ENCODE measurements at regions not wholly inside any gene's neighbourhood (a gene's known extent, or its start where the extent isn't known, plus 50 kb on each side); places are given as distances from the start of the nearest gene placed in this dataset.

GRCh38 chr5:82808960-82809359, 268.2 kb downstream of the TMEM167A start:
- Histone ChIP-seq H3K4me3 (no peak overlapping the region), H3K36me3 (no peaks in the 10 kb centered on the region), H3K4me1 (ENCODE audit: low read depth) (peaks cover 10% of the 10 kb centered on the region), H3K27ac (no peak overlapping the region), H3K27me3 (no peaks in the 10 kb centered on the region), H3K9me3 (ENCODE audit: low read depth) (no peaks in the 10 kb centered on the region)
- no peak for TF ChIP-seq CTCF (IDR thresholded peaks at IDR 0.05; ENCODE audit: low read depth, low read length)
- DNase-seq (ENCODE audit: low read depth in 1 of 2, low spot score in 1 of 2), result peak in 1 of 2 donors; percentile 26

GRCh38 chr5:82807021-82807420, 270.2 kb downstream of the TMEM167A start:
- Histone ChIP-seq H3K27me3 (no peaks in the 10 kb centered on the region), H3K27ac (no peak overlapping the region), H3K36me3 (no peaks in the 10 kb centered on the region), H3K4me1 (ENCODE audit: low read depth) (peaks cover 6% of the 10 kb centered on the region), H3K9me3 (ENCODE audit: low read depth) (no peaks in the 10 kb centered on the region), H3K4me3 (no peak overlapping the region)
- no peak for TF ChIP-seq CTCF (IDR thresholded peaks at IDR 0.05; ENCODE audit: low read depth, low read length)
- DNase-seq (ENCODE audit: low read depth in 1 of 2, low spot score in 1 of 2), result no peak

- no peaks in the 10 kb centered on the region for H3K36me3 ChIP-seq
- DNase-seq (ENCODE audit: low read depth in 1 of 2, low spot score in 1 of 2), result peak in 1 of 2 donors; percentile 72
- H3K4me1 ChIP-seq (ENCODE audit: low read depth), result peaks cover 5% of the 10 kb centered on the region
- no peaks in the 10 kb centered on the region for H3K9me3 ChIP-seq (ENCODE audit: low read depth)
- TF ChIP-seq CTCF (IDR thresholded peaks at IDR 0.05; ENCODE audit: low read depth, low read length), result no peak
- no peak overlapping the region for H3K27ac ChIP-seq
- no peak overlapping the region for H3K4me3 ChIP-seq
- no peaks in the 10 kb centered on the region for H3K27me3 ChIP-seq
Observed at GRCh38 chr5:82806513-82806912, 270.7 kb downstream of the TMEM167A start.

- Histone ChIP-seq H3K36me3 (no peaks in the 10 kb centered on the region), H3K4me1 (ENCODE audit: low read depth) (no peaks in the 10 kb centered on the region), H3K27me3 (no peaks in the 10 kb centered on the region), H3K9me3 (ENCODE audit: low read depth) (no peaks in the 10 kb centered on the region), H3K27ac (no peak overlapping the region), H3K4me3 (no peak overlapping the region)
- no peak for TF ChIP-seq CTCF (IDR thresholded peaks at IDR 0.05; ENCODE audit: low read depth, low read length)
- no peak for DNase-seq (ENCODE audit: low read depth in 1 of 2, low spot score in 1 of 2)
Observed at GRCh38 chr5:82804155-82804690, 273.0 kb downstream of the TMEM167A start.

GRCh38 chr5:82802954-82803353, 274.2 kb downstream of the TMEM167A start:
- no peak for DNase-seq (ENCODE audit: low read depth in 1 of 2, low spot score in 1 of 2)
- Histone ChIP-seq H3K27me3 (no peaks in the 10 kb centered on the region), H3K9me3 (ENCODE audit: low read depth) (no peaks in the 10 kb centered on the region), H3K27ac (no peak overlapping the region), H3K36me3 (no peaks in the 10 kb centered on the region), H3K4me3 (no peak overlapping the region), H3K4me1 (ENCODE audit: low read depth) (no peaks in the 10 kb centered on the region)
- TF ChIP-seq CTCF (IDR thresholded peaks at IDR 0.05; ENCODE audit: low read depth, low read length), result no peak

- no peak for TF ChIP-seq CTCF (IDR thresholded peaks at IDR 0.05; ENCODE audit: low read depth, low read length)
- Histone ChIP-seq H3K4me3 (no peak overlapping the region), H3K27ac (no peak overlapping the region), H3K9me3 (ENCODE audit: low read depth) (no peaks in the 10 kb centered on the region), H3K36me3 (no peaks in the 10 kb centered on the region), H3K27me3 (no peaks in the 10 kb centered on the region), H3K4me1 (ENCODE audit: low read depth) (peaks cover 6% of the 10 kb centered on the region)
- no peak for DNase-seq (ENCODE audit: low read depth in 1 of 2, low spot score in 1 of 2)
Observed at GRCh38 chr5:82800826-82801225, 276.4 kb downstream of the TMEM167A start.

Measured in cardiac muscle cell (in vitro differentiated cells and primary cell).